ENCODE measurements at regions not wholly inside any gene's neighbourhood (a gene's known extent, or its start where the extent isn't known, plus 50 kb on each side); places are given as distances from the start of the nearest gene placed in this dataset.

GRCh38 chr2:45210462-45211195 is 201.4 kb upstream of the SIX2 start:
- Mint-ChIP-seq H3K4me1 (ENCODE audit: low read depth) (no peaks in the 10 kb centered on the region), H3K9me3 (no peaks in the 10 kb centered on the region), H3K36me3 (ENCODE audit: low read depth) (no peaks in the 10 kb centered on the region), H3K27me3 (peaks cover 6% of the 10 kb centered on the region), H3K4me3 (no peak overlapping the region), H3K27ac (no peak overlapping the region)
- DNase-seq = no peak
- POLR2A ChIA-PET = no interaction called here
- intact Hi-C loops (cut with micrococcal nuclease) = no loop called here
- no peak for ATAC-seq
- TF ChIP-seq, protein P1, sequence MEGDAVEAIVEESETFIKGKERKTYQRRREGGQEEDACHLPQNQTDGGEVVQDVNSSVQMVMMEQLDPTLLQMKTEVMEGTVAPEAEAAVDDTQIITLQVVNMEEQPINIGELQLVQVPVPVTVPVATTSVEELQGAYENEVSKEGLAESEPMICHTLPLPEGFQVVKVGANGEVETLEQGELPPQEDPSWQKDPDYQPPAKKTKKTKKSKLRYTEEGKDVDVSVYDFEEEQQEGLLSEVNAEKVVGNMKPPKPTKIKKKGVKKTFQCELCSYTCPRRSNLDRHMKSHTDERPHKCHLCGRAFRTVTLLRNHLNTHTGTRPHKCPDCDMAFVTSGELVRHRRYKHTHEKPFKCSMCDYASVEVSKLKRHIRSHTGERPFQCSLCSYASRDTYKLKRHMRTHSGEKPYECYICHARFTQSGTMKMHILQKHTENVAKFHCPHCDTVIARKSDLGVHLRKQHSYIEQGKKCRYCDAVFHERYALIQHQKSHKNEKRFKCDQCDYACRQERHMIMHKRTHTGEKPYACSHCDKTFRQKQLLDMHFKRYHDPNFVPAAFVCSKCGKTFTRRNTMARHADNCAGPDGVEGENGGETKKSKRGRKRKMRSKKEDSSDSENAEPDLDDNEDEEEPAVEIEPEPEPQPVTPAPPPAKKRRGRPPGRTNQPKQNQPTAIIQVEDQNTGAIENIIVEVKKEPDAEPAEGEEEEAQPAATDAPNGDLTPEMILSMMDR (IDR thresholded peaks at IDR 0.05) = no peak
- CTCF ChIA-PET = no interaction called here

GRCh38 chr2:45209875-45210274 is 200.6 kb upstream of the SIX2 start:
- H3K27me3 Mint-ChIP-seq = peaks cover 6% of the 10 kb centered on the region
- no peaks in the 10 kb centered on the region for H3K36me3 Mint-ChIP-seq (ENCODE audit: low read depth)
- H3K9me3 Mint-ChIP-seq = no peaks in the 10 kb centered on the region
- intact Hi-C loops (cut with micrococcal nuclease) = no loop called here
- TF ChIP-seq, protein P1 (IDR thresholded peaks at IDR 0.05) = no peak
- DNase-seq = no peak
- no peak overlapping the region for H3K4me3 Mint-ChIP-seq
- H3K27ac Mint-ChIP-seq = no peak overlapping the region
- no peaks in the 10 kb centered on the region for H3K4me1 Mint-ChIP-seq (ENCODE audit: low read depth)
- ATAC-seq = no peak
- ChIA-PET CTCF (no interaction called here), POLR2A (interaction anchor here (0.6 kb wide), 1 partner anchor 544 kb away, joined by 4 read pairs; no protein-coding TSS in a partner anchor)

GRCh38 chr2:45209302-45209701 is 200.1 kb upstream of the SIX2 start:
- no peak for DNase-seq
- POLR2A ChIA-PET = no interaction called here

GRCh38 chr2:45207101-45207500 is 197.8 kb upstream of the SIX2 start:
- CTCF ChIA-PET = no interaction called here
- Mint-ChIP-seq H3K36me3 (ENCODE audit: low read depth) (no peaks in the 10 kb centered on the region), H3K9me3 (peaks cover 4% of the 10 kb centered on the region), H3K4me1 (ENCODE audit: low read depth) (peaks cover 2% of the 10 kb centered on the region), H3K27ac (no peak overlapping the region), H3K27me3 (peaks cover 2% of the 10 kb centered on the region), H3K4me3 (no peak overlapping the region)
- intact Hi-C loops (cut with micrococcal nuclease) = no loop called here
- TF ChIP-seq, protein P1 (IDR thresholded peaks at IDR 0.05) = no peak
- POLR2A ChIA-PET = no interaction called here
- no peak for DNase-seq
- no peak for ATAC-seq

More at GRCh38 chr2:45209302-45209701, 200.1 kb upstream of the SIX2 start:
- no peaks in the 10 kb centered on the region for H3K36me3 Mint-ChIP-seq (ENCODE audit: low read depth)
- H3K4me1 Mint-ChIP-seq (ENCODE audit: low read depth) = no peaks in the 10 kb centered on the region
- peaks cover 6% of the 10 kb centered on the region for H3K27me3 Mint-ChIP-seq
- H3K9me3 Mint-ChIP-seq = no peaks in the 10 kb centered on the region
- CTCF ChIA-PET = no interaction called here
- no peak for ATAC-seq
- intact Hi-C loops (cut with micrococcal nuclease) = no loop called here
- TF ChIP-seq, protein P1 (IDR thresholded peaks at IDR 0.05) = no peak
- H3K4me3 Mint-ChIP-seq = no peak overlapping the region
- H3K27ac Mint-ChIP-seq = no peak overlapping the region

DNA sequence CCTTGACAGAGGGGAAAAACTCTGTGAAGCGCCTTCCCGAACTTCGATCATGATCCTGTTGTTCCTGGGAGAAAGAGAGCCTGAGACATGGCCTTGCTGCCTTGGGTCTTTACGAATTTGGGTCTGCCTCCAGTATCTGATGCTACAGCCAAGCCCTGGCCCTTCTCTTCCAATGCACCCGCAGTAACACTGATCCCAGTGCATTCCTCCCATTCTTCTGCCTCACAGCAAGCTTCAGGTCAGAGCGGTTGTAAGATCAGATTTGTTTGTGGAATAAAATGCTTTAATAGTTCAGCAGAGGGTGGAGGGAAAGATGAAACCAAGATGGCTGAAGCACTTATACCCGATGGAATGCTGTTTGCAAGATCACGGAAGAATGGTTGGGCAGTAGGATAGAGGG is 196.7 kb upstream of the SIX2 start:
- DNase-seq = no peak
- H3K36me3 Mint-ChIP-seq (ENCODE audit: low read depth) = no peaks in the 10 kb centered on the region
- peaks cover 8% of the 10 kb centered on the region for H3K27me3 Mint-ChIP-seq
- peaks cover 2% of the 10 kb centered on the region for H3K4me1 Mint-ChIP-seq (ENCODE audit: low read depth)
- H3K9me3 Mint-ChIP-seq = peaks cover 10% of the 10 kb centered on the region
- H3K27ac Mint-ChIP-seq = no peak overlapping the region
- ChIA-PET CTCF (no interaction called here), POLR2A (no interaction called here)
- intact Hi-C loops (cut with micrococcal nuclease) = no loop called here
- TF ChIP-seq, protein P1 (IDR thresholded peaks at IDR 0.05) = no peak
- H3K4me3 Mint-ChIP-seq = no peak overlapping the region
- no peak for ATAC-seq
